Pancreas (tissue), 10 donors: ENCODE measurements at regions not wholly inside any gene's neighbourhood (a gene's known extent, or its start where the extent isn't known, plus 50 kb on each side); places are given as distances from the start of the nearest gene placed in this dataset.

Source experiments
- ATAC-seq, 4 donors: fragments of 200-7000 bp; cut with Tn5 transposase; one replicate each; pipeline versions ENCODE4 v1.8.0 to v1.9.1; 2020; ENCODE audit warnings: mild to moderate bottlenecking in 4 of 4, moderate library complexity in 4 of 4
- DNase-seq, 6 donors: peaks; one replicate each; pipeline ENCODE4 v3.0.0-alpha.2; 2020
- FAIRE-seq: peaks from 2 replicates; lab custom pipeline; 2012; peaks lifted over from hg19 to GRCh38; lab: Jason Lieb, UNC
- H3K27ac ChIP-seq, 4 donors: fragments of 200-600 bp; sonication (generic); 1 replicate in 3 of 4; 2 replicates in 1 of 4; pipeline versions ENCODE4 v1.5.0 to v1.8.0; 2020
- H3K27me3 ChIP-seq, 4 donors: fragments of 200-600 bp; one replicate each; pipeline ENCODE4 v1.8.0; 2021
- H3K36me3 ChIP-seq, 3 donors: fragments of 200-600 bp; sonication (generic) in 1 of 3; one replicate each; pipeline versions ENCODE4 v1.5.0 to v1.8.0; 2020 to 2021
- H3K4me1 ChIP-seq, 3 donors: fragments of 200-600 bp; one replicate each; pipeline ENCODE4 v1.8.0; 2021
- H3K4me3 ChIP-seq, 4 donors: fragments of 200-600 bp; sonication (generic) in 2 of 4; one replicate each; pipeline versions ENCODE4 v1.5.0 to v1.8.0; 2020 to 2021
- H3K9me3 ChIP-seq, 4 donors: fragments of 200-600 bp; one replicate each; pipeline ENCODE4 v1.8.0; 2021
- CTCF ChIP-seq, 4 donors: fragments of 200-600 bp; sonication (generic) in 3 of 4; IDR thresholded peaks; one replicate each; pipeline versions ENCODE4 v1.5.0 to v1.8.0; 2021; ENCODE audit warnings: antibody characterized with exemption in 4 of 4
- WGBS, 2 donors: extraction: QIAGEN DNeasy Blood & Tissue Kit; methylation state at CpG; one replicate each; pipeline ENCODE4 v1.1.7; 2013; 5-methylcytosine and 5-hydroxymethylcytosine counted together
- intact Hi-C, 3 donors: fragments of 100-400 bp; cut with DNase I; formaldehyde crosslinking; loops; one replicate each; pipeline versions ENCODE4 v1.11.1 to v1.14.2; 2022
- donor health status: healthy with polysubstance abuse.
- donor health status: DM: no; HTN: no; CAD: no; lungs with moderate emphysema.
- donor health status: DM: no; HTN: no; CAD: no.
- donor health status: control.
- donor health status: control.
- donor health status: Bipolar disorder and iron deficiency.
- donor health status: DM: yes; HTN: yes; CAD: no.
- donor health status: DM: no; HTN: no; CAD: no.
- donor health status: DM: no; HTN: no; CAD: no.
- donor health status: DM: yes; HTN: yes; CAD: no.

GRCh38 chr18:78776706-78777285, 202.8 kb upstream of the SALL3 start:
- FAIRE-seq (no peak), DNase-seq (no peak)
- WGBS, 2 donors: 79 to 87% methylated on average over 17 of the region's 17 CpGs

GRCh38 chr18:78777992-78778391, 201.6 kb upstream of the SALL3 start:
- TF ChIP-seq CTCF (IDR thresholded peaks at IDR 0.05): no peak
- H3K27me3 ChIP-seq: no peaks in the 10 kb centered on the region
- H3K36me3 ChIP-seq: no peaks in the 10 kb centered on the region
- FAIRE-seq (no peak), DNase-seq (peak in 2 of 6 donors; percentile 43 to 44), ATAC-seq (no peak)
- WGBS, 2 donors: 73 to 89% methylated on average over 17 of the region's 17 CpGs
- H3K9me3 ChIP-seq: no peaks in the 10 kb centered on the region
- no peak overlapping the region for H3K4me3 ChIP-seq
- no peak overlapping the region for H3K27ac ChIP-seq
- no peaks in the 10 kb centered on the region for H3K4me1 ChIP-seq
- intact Hi-C loops: no loop called here

More at GRCh38 chr18:78776706-78777285, 202.8 kb upstream of the SALL3 start:
- no peak for TF ChIP-seq CTCF (IDR thresholded peaks at IDR 0.05)
- Histone ChIP-seq H3K9me3 (no peaks in the 10 kb centered on the region), H3K27me3 (no peaks in the 10 kb centered on the region), H3K36me3 (no peaks in the 10 kb centered on the region), H3K4me3 (no peak overlapping the region), H3K4me1 (no peaks in the 10 kb centered on the region), H3K27ac (no peak overlapping the region)
- no peak for ATAC-seq
- intact Hi-C loops: no loop called here

GRCh38 chr18:78778651-78779050, 201.0 kb upstream of the SALL3 start:
- Histone ChIP-seq H3K4me3 (no peak overlapping the region), H3K27ac (no peak overlapping the region), H3K4me1 (no peaks in the 10 kb centered on the region), H3K9me3 (no peaks in the 10 kb centered on the region), H3K36me3 (no peaks in the 10 kb centered on the region), H3K27me3 (no peaks in the 10 kb centered on the region)
- intact Hi-C loops: no loop called here
- no peak for TF ChIP-seq CTCF (IDR thresholded peaks at IDR 0.05)
- WGBS, 2 donors: 83 to 90% methylated on average over 15 of the region's 15 CpGs
- no peak for ATAC-seq
- FAIRE-seq: no peak
- peak in 1 of 6 donors; percentile 21 for DNase-seq

- H3K36me3 ChIP-seq: no peaks in the 10 kb centered on the region
- H3K4me1 ChIP-seq: no peaks in the 10 kb centered on the region
- FAIRE-seq: no peak
- no peak for TF ChIP-seq CTCF (IDR thresholded peaks at IDR 0.05)
- H3K4me3 ChIP-seq: no peak overlapping the region
- peak overlapping the region in 1 of 4 donors; percentile 22 for H3K27ac ChIP-seq
- peak; percentile 37 to 75 (median 41) for ATAC-seq
- no peaks in the 10 kb centered on the region for H3K27me3 ChIP-seq
- intact Hi-C loops: no loop called here
- no peaks in the 10 kb centered on the region for H3K9me3 ChIP-seq
- WGBS, 2 donors: 67 to 72% methylated on average over 29 of the region's 29 CpGs
- peak in 3 of 6 donors; percentile 14 to 77 (median 42) for DNase-seq
These were observed 199.5 kb upstream of the SALL3 start for GRCh38 chr18:78779996-78780718.
